ENCODE measurements at regions not wholly inside any gene's neighbourhood (a gene's known extent, or its start where the extent isn't known, plus 50 kb on each side); places are given as distances from the start of the nearest gene placed in this dataset.

DNA sequence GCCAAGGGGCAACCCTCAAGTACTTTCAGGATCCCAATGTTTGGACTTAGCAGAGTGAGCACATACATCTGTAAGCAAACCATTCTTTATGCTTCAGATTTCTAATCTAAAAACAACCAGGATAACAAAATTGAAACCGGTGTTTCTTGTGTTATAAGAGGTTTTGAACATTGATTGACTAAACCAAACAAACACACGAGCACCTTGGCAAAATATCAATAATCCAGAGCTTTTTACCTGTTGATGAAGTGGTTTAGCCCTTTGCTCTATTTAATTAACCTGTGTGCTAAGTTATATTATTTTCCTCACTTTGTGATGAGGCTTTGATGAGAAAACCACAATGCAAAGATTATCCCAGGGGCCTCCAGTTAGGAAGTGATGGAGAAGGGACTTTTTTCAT is 255.3 kb upstream of the CXXC4 start:
- WGBS, 2 donors: 44 to 51% methylated on average over 2 of the region's 2 CpGs
- H3K27ac ChIP-seq (ENCODE audit: low read depth in 2 of 2, low read length in 1 of 2): no peak overlapping the region
- H3K36me3 ChIP-seq (ENCODE audit: control insufficient read depth in 2 of 2, insufficient read depth in 2 of 2, low read length in 1 of 2): no peaks in the 10 kb centered on the region
- H3K9me3 ChIP-seq (ENCODE audit: control insufficient read depth in 2 of 2, insufficient read depth in 1 of 2, low read depth in 1 of 2, low read length in 1 of 2): no peaks in the 10 kb centered on the region
- no peak overlapping the region for H3K4me3 ChIP-seq (ENCODE audit: low read depth in 1 of 2, low read length in 2 of 2)
- no peaks in the 10 kb centered on the region for H3K27me3 ChIP-seq (ENCODE audit: control insufficient read depth in 1 of 2, insufficient read depth in 2 of 2, low read length in 2 of 2)
- no peaks in the 10 kb centered on the region for H3K4me1 ChIP-seq (ENCODE audit: control insufficient read depth in 2 of 2, insufficient read depth in 2 of 2, low read length in 1 of 2)

DNA sequence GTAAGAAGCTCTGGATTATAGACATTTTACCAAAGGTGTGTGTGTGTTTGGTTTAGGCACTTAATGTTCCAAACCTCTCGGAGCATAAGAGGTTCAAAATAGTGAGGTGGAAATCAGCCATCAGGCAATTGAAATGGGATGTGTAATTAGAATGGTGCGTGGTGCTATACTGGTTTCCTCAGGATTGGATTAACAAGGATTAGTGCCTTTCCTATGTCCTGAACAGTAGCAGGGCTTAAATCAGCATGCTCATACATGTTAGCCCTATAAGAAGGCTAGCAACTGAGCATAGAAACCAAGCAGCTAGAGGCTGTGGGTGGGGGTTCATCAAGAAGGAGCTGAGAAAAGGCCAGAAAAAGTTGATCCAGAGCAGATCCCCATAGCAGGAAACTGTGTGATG is 256.8 kb upstream of the CXXC4 start:
- 56 to 79% methylated on average over 2 of the region's 2 CpGs for WGBS, 2 donors
- H3K4me1 ChIP-seq (ENCODE audit: control insufficient read depth in 2 of 2, insufficient read depth in 2 of 2, low read length in 1 of 2): no peaks in the 10 kb centered on the region

DNA sequence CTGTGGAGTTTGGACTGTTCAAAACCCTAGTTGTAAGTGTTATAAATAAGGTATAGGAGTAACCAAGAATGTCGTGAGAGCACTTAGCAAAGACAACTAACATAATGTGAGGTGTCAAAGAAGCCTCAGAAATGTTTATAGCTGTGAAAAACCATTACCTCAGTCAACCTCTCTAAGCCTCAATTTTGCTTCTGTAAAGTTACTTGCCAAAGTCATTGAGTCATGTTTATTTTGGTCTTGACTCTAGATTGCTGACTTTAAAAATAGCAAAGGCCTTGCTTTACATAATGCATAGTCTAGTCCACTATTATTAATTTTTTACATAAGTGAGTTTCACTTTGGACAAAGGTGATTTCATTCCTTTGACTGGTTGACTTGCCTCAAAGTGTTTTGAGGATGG is 257.6 kb upstream of the CXXC4 start:
- H3K27me3 ChIP-seq (ENCODE audit: control insufficient read depth in 1 of 2, insufficient read depth in 2 of 2, low read length in 2 of 2): no peaks in the 10 kb centered on the region
- no peak overlapping the region for H3K4me3 ChIP-seq (ENCODE audit: low read depth in 1 of 2, low read length in 2 of 2)
- no peak overlapping the region for H3K27ac ChIP-seq (ENCODE audit: low read depth in 2 of 2, low read length in 1 of 2)
- H3K9me3 ChIP-seq (ENCODE audit: control insufficient read depth in 2 of 2, insufficient read depth in 1 of 2, low read depth in 1 of 2, low read length in 1 of 2): no peaks in the 10 kb centered on the region
- H3K36me3 ChIP-seq (ENCODE audit: control insufficient read depth in 2 of 2, insufficient read depth in 2 of 2, low read length in 1 of 2): no peaks in the 10 kb centered on the region
- WGBS, 2 donors: 41 to 42% methylated on average over 1 of the region's 1 CpG
- H3K4me1 ChIP-seq (ENCODE audit: control insufficient read depth in 2 of 2, insufficient read depth in 2 of 2, low read length in 1 of 2): no peaks in the 10 kb centered on the region

More for the DNA sequence above, 256.8 kb upstream of the CXXC4 start:
- no peaks in the 10 kb centered on the region for H3K36me3 ChIP-seq (ENCODE audit: control insufficient read depth in 2 of 2, insufficient read depth in 2 of 2, low read length in 1 of 2)
- H3K27me3 ChIP-seq (ENCODE audit: control insufficient read depth in 1 of 2, insufficient read depth in 2 of 2, low read length in 2 of 2): no peaks in the 10 kb centered on the region
- H3K27ac ChIP-seq (ENCODE audit: low read depth in 2 of 2, low read length in 1 of 2): no peak overlapping the region
- no peaks in the 10 kb centered on the region for H3K9me3 ChIP-seq (ENCODE audit: control insufficient read depth in 2 of 2, insufficient read depth in 1 of 2, low read depth in 1 of 2, low read length in 1 of 2)
- no peak overlapping the region for H3K4me3 ChIP-seq (ENCODE audit: low read depth in 1 of 2, low read length in 2 of 2)

DNA sequence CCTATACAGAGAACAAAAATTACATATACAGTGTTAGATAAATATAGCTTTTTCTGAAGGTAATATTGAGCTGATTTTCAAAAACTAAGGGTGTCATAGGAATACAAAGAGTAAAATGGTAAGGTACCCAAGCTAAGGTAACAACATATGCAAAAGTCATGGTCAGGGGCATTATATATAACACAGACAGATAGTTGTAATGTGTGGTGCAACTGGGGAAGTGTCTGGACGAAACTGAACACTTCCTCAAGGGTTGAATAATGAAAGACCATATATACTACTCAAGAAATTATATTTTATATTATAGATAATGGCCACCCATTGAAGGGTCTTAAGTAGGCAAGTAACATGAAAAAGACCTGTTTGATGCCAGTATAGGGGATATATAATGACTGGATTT is 262.1 kb upstream of the CXXC4 start:
- H3K4me1 ChIP-seq (ENCODE audit: control insufficient read depth in 2 of 2, insufficient read depth in 2 of 2, low read length in 1 of 2): no peaks in the 10 kb centered on the region
- WGBS, 2 donors: 76 to 83% methylated on average over 1 of the region's 1 CpG

DNA sequence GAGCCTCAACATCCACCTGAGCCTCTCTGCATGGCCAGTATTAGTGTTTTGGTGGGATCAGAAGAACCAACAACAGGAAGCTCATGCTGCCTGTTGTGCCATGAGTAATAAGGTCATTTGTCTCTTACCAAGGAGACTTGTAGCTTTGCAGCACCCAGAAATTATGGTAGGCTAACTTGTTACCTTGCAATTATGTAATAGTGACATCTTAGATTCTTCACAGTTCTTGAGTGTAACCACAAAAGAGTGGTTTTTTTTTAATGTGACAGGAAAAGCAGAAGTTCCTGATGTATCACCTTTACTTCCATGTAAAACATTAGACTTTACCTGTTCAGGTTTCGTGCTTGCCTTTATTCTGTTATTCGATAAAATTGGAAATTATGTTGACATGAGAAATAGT is 263.9 kb upstream of the CXXC4 start:
- H3K4me3 ChIP-seq (ENCODE audit: low read depth in 1 of 2, low read length in 2 of 2): no peak overlapping the region
- H3K36me3 ChIP-seq (ENCODE audit: control insufficient read depth in 2 of 2, insufficient read depth in 2 of 2, low read length in 1 of 2): no peaks in the 10 kb centered on the region
- H3K27me3 ChIP-seq (ENCODE audit: control insufficient read depth in 1 of 2, insufficient read depth in 2 of 2, low read length in 2 of 2): no peaks in the 10 kb centered on the region
- no peaks in the 10 kb centered on the region for H3K4me1 ChIP-seq (ENCODE audit: control insufficient read depth in 2 of 2, insufficient read depth in 2 of 2, low read length in 1 of 2)
- H3K27ac ChIP-seq (ENCODE audit: low read depth in 2 of 2, low read length in 1 of 2): no peak overlapping the region
- no peaks in the 10 kb centered on the region for H3K9me3 ChIP-seq (ENCODE audit: control insufficient read depth in 2 of 2, insufficient read depth in 1 of 2, low read depth in 1 of 2, low read length in 1 of 2)
- 90 to 92% methylated on average over 2 of the region's 2 CpGs for WGBS, 2 donors

More for the DNA sequence above, 262.1 kb upstream of the CXXC4 start:
- Histone ChIP-seq H3K36me3 (ENCODE audit: control insufficient read depth in 2 of 2, insufficient read depth in 2 of 2, low read length in 1 of 2) (no peaks in the 10 kb centered on the region), H3K27me3 (ENCODE audit: control insufficient read depth in 1 of 2, insufficient read depth in 2 of 2, low read length in 2 of 2) (no peaks in the 10 kb centered on the region), H3K27ac (ENCODE audit: low read depth in 2 of 2, low read length in 1 of 2) (no peak overlapping the region), H3K9me3 (ENCODE audit: control insufficient read depth in 2 of 2, insufficient read depth in 1 of 2, low read depth in 1 of 2, low read length in 1 of 2) (no peaks in the 10 kb centered on the region), H3K4me3 (ENCODE audit: low read depth in 1 of 2, low read length in 2 of 2) (no peak overlapping the region)

DNA sequence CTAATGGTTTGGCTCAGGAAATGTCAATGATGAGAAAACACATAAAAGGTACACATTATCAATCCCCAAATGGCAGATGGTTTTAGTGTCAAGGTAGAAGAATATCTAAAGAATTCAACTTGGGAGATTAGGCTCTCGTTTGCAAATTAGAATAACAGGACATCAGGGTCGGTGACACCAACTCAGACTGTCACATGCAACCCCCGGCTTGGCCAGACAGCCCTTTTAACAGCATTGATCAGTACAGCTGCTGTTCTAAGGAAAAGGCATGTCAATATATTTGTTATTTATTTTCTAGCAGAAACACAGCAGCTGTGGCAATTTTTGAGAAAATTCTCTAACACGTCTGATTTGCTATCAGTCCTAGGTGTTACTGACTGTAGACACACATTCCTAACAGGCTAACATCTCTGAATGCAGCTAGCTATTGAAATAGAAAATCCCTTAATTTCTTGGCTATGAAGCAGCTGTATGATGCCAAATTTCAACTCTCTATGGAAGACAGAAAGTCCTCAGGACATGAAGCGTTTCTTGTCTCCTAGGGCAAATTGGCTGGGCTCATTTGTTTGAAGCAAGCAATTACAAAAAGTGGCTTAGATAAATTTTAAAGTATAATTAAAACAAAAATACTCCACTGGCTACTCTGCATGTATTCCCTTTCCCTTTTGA is 269.0 kb upstream of the CXXC4 start:
- no peaks in the 10 kb centered on the region for H3K4me1 ChIP-seq (ENCODE audit: control insufficient read depth in 2 of 2, insufficient read depth in 2 of 2, low read length in 1 of 2)
- H3K27ac ChIP-seq (ENCODE audit: low read depth in 2 of 2, low read length in 1 of 2): no peak overlapping the region
- H3K27me3 ChIP-seq (ENCODE audit: control insufficient read depth in 1 of 2, insufficient read depth in 2 of 2, low read length in 2 of 2): no peaks in the 10 kb centered on the region
- no peak overlapping the region for H3K4me3 ChIP-seq (ENCODE audit: low read depth in 1 of 2, low read length in 2 of 2)
- H3K36me3 ChIP-seq (ENCODE audit: control insufficient read depth in 2 of 2, insufficient read depth in 2 of 2, low read length in 1 of 2): no peaks in the 10 kb centered on the region
- no peaks in the 10 kb centered on the region for H3K9me3 ChIP-seq (ENCODE audit: control insufficient read depth in 2 of 2, insufficient read depth in 1 of 2, low read depth in 1 of 2, low read length in 1 of 2)
- WGBS, 2 donors: 22 to 25% methylated on average over 5 of the region's 5 CpGs

DNA sequence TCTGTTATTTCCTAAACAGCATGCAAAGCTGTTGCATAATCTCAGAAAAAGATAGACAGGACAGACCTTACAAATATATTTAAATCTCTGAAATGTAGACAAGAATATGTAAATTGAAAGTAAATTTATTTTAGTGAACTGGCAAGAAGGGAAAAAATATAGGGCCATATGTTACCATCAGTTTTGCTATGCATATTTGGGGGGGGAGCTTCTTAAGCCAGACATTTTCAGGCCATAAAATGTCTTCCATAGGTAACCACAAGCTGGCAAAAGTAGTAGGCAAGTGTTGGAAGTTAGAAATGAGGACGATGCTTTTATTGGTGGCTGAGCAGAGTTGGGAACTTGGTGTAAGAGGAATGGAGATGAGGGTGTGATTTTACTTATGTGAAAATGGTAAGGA is 272.0 kb upstream of the CXXC4 start:
- Histone ChIP-seq H3K9me3 (ENCODE audit: control insufficient read depth in 2 of 2, insufficient read depth in 1 of 2, low read depth in 1 of 2, low read length in 1 of 2) (no peaks in the 10 kb centered on the region), H3K4me3 (ENCODE audit: low read depth in 1 of 2, low read length in 2 of 2) (no peak overlapping the region)
- 90 to 94% methylated on average over 1 of the region's 1 CpG for WGBS, 2 donors

DNA sequence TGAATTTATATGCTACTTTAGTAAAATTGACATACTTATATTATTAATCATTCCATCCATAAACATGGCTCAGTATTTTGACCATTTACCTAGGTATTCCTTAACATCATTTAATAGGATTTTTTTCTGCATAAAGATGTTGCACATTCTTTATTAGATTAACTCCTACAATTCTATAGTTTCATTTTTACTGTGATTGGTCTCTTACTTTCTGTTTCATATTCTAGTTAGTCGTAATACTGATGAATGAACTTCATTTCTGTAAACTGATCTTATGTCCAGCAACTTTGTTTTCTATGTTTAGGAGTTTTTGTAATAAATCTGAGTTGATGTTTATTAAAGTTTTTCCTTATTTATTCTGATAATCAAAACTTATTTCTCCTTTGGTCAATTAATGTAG is 278.2 kb upstream of the CXXC4 start:
- Histone ChIP-seq H3K27me3 (ENCODE audit: control insufficient read depth in 1 of 2, insufficient read depth in 2 of 2, low read length in 2 of 2) (no peaks in the 10 kb centered on the region), H3K36me3 (ENCODE audit: control insufficient read depth in 2 of 2, insufficient read depth in 2 of 2, low read length in 1 of 2) (no peaks in the 10 kb centered on the region), H3K4me1 (ENCODE audit: control insufficient read depth in 2 of 2, insufficient read depth in 2 of 2, low read length in 1 of 2) (no peaks in the 10 kb centered on the region), H3K4me3 (ENCODE audit: low read depth in 1 of 2, low read length in 2 of 2) (no peak overlapping the region), H3K9me3 (ENCODE audit: control insufficient read depth in 2 of 2, insufficient read depth in 1 of 2, low read depth in 1 of 2, low read length in 1 of 2) (no peaks in the 10 kb centered on the region), H3K27ac (ENCODE audit: low read depth in 2 of 2, low read length in 1 of 2) (no peak overlapping the region)
- WGBS, 2 donors: 32 to 33% methylated on average over 1 of the region's 1 CpG

More for the DNA sequence above, 272.0 kb upstream of the CXXC4 start:
- no peaks in the 10 kb centered on the region for H3K36me3 ChIP-seq (ENCODE audit: control insufficient read depth in 2 of 2, insufficient read depth in 2 of 2, low read length in 1 of 2)
- H3K27ac ChIP-seq (ENCODE audit: low read depth in 2 of 2, low read length in 1 of 2): no peak overlapping the region
- no peaks in the 10 kb centered on the region for H3K4me1 ChIP-seq (ENCODE audit: control insufficient read depth in 2 of 2, insufficient read depth in 2 of 2, low read length in 1 of 2)
- no peaks in the 10 kb centered on the region for H3K27me3 ChIP-seq (ENCODE audit: control insufficient read depth in 1 of 2, insufficient read depth in 2 of 2, low read length in 2 of 2)

DNA sequence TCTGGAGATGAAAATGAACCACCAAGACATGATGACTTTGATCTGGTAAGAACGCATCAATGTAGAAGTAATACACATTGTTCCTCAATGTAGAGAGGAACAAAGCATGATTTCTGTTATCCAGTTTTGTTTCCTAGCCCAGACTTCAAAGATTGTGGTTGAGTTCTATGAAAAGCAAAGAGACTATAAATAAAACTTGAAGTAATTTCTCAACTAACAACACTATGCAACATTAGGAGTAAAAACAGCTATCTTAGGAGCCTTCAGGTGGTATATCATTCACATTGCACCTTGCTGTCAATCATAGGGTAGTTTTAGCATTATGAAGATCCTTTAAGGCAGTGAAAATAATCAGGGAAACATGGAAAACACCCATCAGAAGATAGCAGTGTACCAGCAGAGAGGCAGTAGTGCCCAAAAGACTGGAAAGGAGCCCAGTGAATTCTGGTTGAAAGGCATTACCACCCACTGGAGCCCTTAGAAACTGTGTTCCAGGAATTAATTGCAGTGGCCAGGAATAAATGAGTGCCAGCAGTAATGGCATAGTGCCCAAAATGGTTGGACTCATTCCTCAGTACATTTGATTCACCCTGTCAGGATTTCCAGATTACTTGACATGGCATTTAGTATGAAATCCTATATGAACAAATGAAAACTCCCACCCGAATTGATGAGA is 300.7 kb upstream of the CXXC4 start:
- Histone ChIP-seq H3K9me3 (ENCODE audit: control insufficient read depth in 2 of 2, insufficient read depth in 1 of 2, low read depth in 1 of 2, low read length in 1 of 2) (no peaks in the 10 kb centered on the region), H3K27ac (ENCODE audit: low read depth in 2 of 2, low read length in 1 of 2) (no peak overlapping the region), H3K27me3 (ENCODE audit: control insufficient read depth in 1 of 2, insufficient read depth in 2 of 2, low read length in 2 of 2) (no peaks in the 10 kb centered on the region), H3K36me3 (ENCODE audit: control insufficient read depth in 2 of 2, insufficient read depth in 2 of 2, low read length in 1 of 2) (no peaks in the 10 kb centered on the region), H3K4me3 (ENCODE audit: low read depth in 1 of 2, low read length in 2 of 2) (no peak overlapping the region), H3K4me1 (ENCODE audit: control insufficient read depth in 2 of 2, insufficient read depth in 2 of 2, low read length in 1 of 2) (no peaks in the 10 kb centered on the region)
- 34 to 35% methylated on average over 2 of the region's 2 CpGs for WGBS, 2 donors

DNA sequence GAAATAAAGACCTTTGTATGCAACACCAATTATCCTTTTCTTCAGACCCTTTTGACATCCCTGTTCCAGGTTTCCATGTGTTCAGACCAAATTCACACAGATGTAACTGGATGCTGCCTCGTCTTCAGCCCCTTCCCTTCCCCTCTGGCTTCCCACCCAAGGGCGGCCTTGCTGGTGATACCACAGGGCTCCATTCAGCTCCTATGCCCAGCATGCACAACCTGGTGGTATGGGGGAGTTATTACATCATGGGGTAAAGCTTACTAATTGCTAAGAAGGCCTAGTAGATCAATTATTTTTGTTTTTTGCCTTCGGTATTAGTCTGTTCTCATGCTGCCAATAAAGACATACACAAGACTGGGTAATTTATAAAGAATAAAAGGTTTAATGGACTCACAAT is 317.0 kb upstream of the CXXC4 start:
- no peaks in the 10 kb centered on the region for H3K27me3 ChIP-seq (ENCODE audit: control insufficient read depth in 1 of 2, insufficient read depth in 2 of 2, low read length in 2 of 2)
- no peaks in the 10 kb centered on the region for H3K9me3 ChIP-seq (ENCODE audit: control insufficient read depth in 2 of 2, insufficient read depth in 1 of 2, low read depth in 1 of 2, low read length in 1 of 2)
- H3K4me3 ChIP-seq (ENCODE audit: low read depth in 1 of 2, low read length in 2 of 2): no peak overlapping the region
- no peaks in the 10 kb centered on the region for H3K36me3 ChIP-seq (ENCODE audit: control insufficient read depth in 2 of 2, insufficient read depth in 2 of 2, low read length in 1 of 2)
- 87 to 90% methylated on average over 3 of the region's 3 CpGs for WGBS, 2 donors
- no peaks in the 10 kb centered on the region for H3K4me1 ChIP-seq (ENCODE audit: control insufficient read depth in 2 of 2, insufficient read depth in 2 of 2, low read length in 1 of 2)
- H3K27ac ChIP-seq (ENCODE audit: low read depth in 2 of 2, low read length in 1 of 2): no peak overlapping the region
